OCI-LY1 (cell line): ENCODE measurements at regions not wholly inside any gene's neighbourhood (a gene's known extent, or its start where the extent isn't known, plus 50 kb on each side); places are given as distances from the start of the nearest gene placed in this dataset.

Experiments used
- H2AFZ ChIP-seq: fragments of 200-600 bp; sonication (generic), shearing (Covaris generic); 2 replicates; pipeline ENCODE4 v1.6.0; 2014; ENCODE audit warnings: antibody characterized with exemption, mild to moderate bottlenecking, low read length
- H3F3A ChIP-seq: fragments of 200-600 bp; sonication (generic), shearing (Covaris generic); 2 replicates; pipeline ENCODE4 v1.6.0; 2014; ENCODE audit warnings: mild to moderate bottlenecking, antibody characterized with exemption, low read length, moderate library complexity; ENCODE audit not compliant: insufficient read depth
- H3K27ac ChIP-seq: fragments of 200-600 bp; sonication (generic); 2 replicates; pipeline ENCODE4 v1.5.1; 2014; ENCODE audit warnings: low read length, mixed run types, mild to moderate bottlenecking, low read depth; ENCODE audit not compliant: poor library complexity, severe bottlenecking
- H3K27me3 ChIP-seq: fragments of 200-600 bp; sonication (generic); 2 replicates; pipeline ENCODE4 v1.6.0; 2014; ENCODE audit warnings: antibody characterized with exemption, mild to moderate bottlenecking, low read length, moderate library complexity; ENCODE audit not compliant: insufficient read depth
- H3K36me3 ChIP-seq: fragments of 200-600 bp; sonication (generic); 2 replicates; pipeline ENCODE4 v1.6.1; 2014; ENCODE audit warnings: mild to moderate bottlenecking, antibody characterized with exemption, low read length, moderate library complexity, mixed read lengths; ENCODE audit not compliant: insufficient read depth
- H3K4me1 ChIP-seq: fragments of 200-600 bp; sonication (generic); 2 replicates; pipeline ENCODE4 v1.5.1; 2014; ENCODE audit warnings: mild to moderate bottlenecking, low read length, moderate library complexity; ENCODE audit not compliant: insufficient read depth, severe bottlenecking
- H3K4me2 ChIP-seq: fragments of 200-600 bp; sonication (generic), shearing (Covaris generic); 2 replicates; pipeline ENCODE4 v1.6.1; 2014; ENCODE audit warnings: low read length
- H3K4me3 ChIP-seq: fragments of 200-600 bp; sonication (generic); 2 replicates; pipeline ENCODE4 v1.5.1; 2014; ENCODE audit warnings: low read length, low read depth, mild to moderate bottlenecking, mixed read lengths; ENCODE audit not compliant: poor library complexity, severe bottlenecking
- H3K79me2 ChIP-seq: fragments of 200-600 bp; shearing (Covaris generic); 2 replicates; pipeline ENCODE4 v1.6.1; 2016; ENCODE audit warnings: mixed run types, low read length, mixed read lengths; ENCODE audit not compliant: insufficient read depth
- H3K9ac ChIP-seq: fragments of 200-600 bp; sonication (generic), shearing (Covaris generic); 2 replicates; pipeline ENCODE4 v1.6.1; 2014; ENCODE audit warnings: mild to moderate bottlenecking, low read length, mixed read lengths
- H3K9me2 ChIP-seq: fragments of 200-600 bp; sonication (generic), shearing (Covaris generic); 2 replicates; pipeline ENCODE4 v1.6.1; 2014; ENCODE audit warnings: low read depth, mild to moderate bottlenecking, low read length, mixed read lengths
- H3K9me3 ChIP-seq: fragments of 200-600 bp; shearing (Covaris generic); 2 replicates; pipeline ENCODE4 v1.6.1; 2014; ENCODE audit warnings: low read length, mixed read lengths
- H4K20me1 ChIP-seq: fragments of 200-600 bp; sonication (generic), shearing (Covaris generic); 2 replicates; pipeline ENCODE4 v1.6.0; 2016; ENCODE audit warnings: mild to moderate bottlenecking, low read length; ENCODE audit not compliant: insufficient read depth
- EZH2 ChIP-seq: fragments of 200-600 bp; sonication (generic), shearing (Covaris generic); IDR thresholded peaks from 2 replicates; pipeline ENCODE4 v1.8.0; 2017; ENCODE audit warnings: borderline replicate concordance, mixed run types, mild to moderate bottlenecking, antibody characterized with exemption, low read length, moderate library complexity, mixed read lengths
- TF ChIP-seq, protein P1 (sequence below): fragments of 200-600 bp; sonication (generic), shearing (Covaris generic); IDR thresholded peaks from 2 replicates; pipeline ENCODE4 v1.5.1; 2017; ENCODE audit warnings: mild to moderate bottlenecking, antibody characterized with exemption, low read length, moderate library complexity, mixed read lengths

DNA sequence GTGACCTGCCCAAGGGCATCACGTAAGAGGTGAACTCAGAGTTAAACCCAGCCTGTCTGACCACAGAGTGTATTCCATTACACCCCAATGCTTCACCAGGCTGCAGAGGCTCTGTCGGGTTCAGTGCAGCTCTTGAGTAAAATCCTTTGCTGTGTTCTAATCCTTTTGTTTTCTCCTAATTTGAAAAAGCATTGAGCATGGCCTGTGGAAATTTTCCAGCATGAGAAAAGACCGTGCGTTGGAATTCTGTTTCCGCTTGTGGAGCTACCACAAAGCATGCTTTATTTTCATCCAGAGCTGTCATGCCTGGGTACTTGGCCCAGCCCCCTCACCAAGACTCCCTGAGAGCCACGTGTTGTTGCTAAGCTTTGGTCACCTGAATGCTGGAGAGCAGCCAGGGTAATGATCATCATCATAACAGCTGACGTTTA, 317.6 kb downstream of the PRDM2 start:
- TF ChIP-seq, protein P1, sequence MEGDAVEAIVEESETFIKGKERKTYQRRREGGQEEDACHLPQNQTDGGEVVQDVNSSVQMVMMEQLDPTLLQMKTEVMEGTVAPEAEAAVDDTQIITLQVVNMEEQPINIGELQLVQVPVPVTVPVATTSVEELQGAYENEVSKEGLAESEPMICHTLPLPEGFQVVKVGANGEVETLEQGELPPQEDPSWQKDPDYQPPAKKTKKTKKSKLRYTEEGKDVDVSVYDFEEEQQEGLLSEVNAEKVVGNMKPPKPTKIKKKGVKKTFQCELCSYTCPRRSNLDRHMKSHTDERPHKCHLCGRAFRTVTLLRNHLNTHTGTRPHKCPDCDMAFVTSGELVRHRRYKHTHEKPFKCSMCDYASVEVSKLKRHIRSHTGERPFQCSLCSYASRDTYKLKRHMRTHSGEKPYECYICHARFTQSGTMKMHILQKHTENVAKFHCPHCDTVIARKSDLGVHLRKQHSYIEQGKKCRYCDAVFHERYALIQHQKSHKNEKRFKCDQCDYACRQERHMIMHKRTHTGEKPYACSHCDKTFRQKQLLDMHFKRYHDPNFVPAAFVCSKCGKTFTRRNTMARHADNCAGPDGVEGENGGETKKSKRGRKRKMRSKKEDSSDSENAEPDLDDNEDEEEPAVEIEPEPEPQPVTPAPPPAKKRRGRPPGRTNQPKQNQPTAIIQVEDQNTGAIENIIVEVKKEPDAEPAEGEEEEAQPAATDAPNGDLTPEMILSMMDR, result no peak
- no peak for TF ChIP-seq EZH2
- no peak overlapping the region for H3K4me3 ChIP-seq
- no peak overlapping the region for H2AFZ ChIP-seq
- no peaks in the 10 kb centered on the region; the same call in 1 of the 2 replicates for H3K27me3 ChIP-seq
- no peaks in the 10 kb centered on the region for H4K20me1 ChIP-seq
- H3K79me2 ChIP-seq, result no peaks in the 10 kb centered on the region
- H3F3A ChIP-seq, result no peaks in the 10 kb centered on the region
- H3K36me3 ChIP-seq, result no peaks in the 10 kb centered on the region
- H3K9me3 ChIP-seq, result no peaks in the 10 kb centered on the region
- no peak overlapping the region for H3K27ac ChIP-seq
- no peak overlapping the region for H3K4me2 ChIP-seq
- no peaks in the 10 kb centered on the region for H3K4me1 ChIP-seq
- no peaks in the 10 kb centered on the region for H3K9me2 ChIP-seq
- no peak overlapping the region for H3K9ac ChIP-seq

DNA sequence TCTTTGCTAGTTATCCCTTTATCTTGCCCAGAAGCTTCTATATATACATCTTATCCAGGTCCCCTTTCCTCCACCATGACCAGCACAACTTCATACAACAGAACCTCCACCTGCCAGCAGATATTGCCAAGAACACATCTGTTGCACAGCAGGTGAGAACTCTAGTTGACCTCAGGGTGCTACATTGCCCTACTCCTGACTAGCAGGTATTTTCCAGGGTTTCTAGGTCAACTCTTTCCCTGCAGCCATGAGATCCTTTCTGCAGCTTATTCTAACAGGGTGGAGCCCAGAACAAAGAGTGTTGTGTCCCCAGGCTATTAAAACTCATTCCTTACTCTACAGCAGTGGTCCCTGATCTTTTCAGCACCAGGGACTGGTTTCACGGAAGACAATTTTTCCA, 319.5 kb downstream of the PRDM2 start:
- TF ChIP-seq EZH2, result no peak
- TF ChIP-seq, protein P1, result no peak
- H3K79me2 ChIP-seq, result no peaks in the 10 kb centered on the region
- H3K9ac ChIP-seq, result no peak overlapping the region
- H3K27ac ChIP-seq, result no peak overlapping the region
- no peak overlapping the region for H3K4me3 ChIP-seq
- no peaks in the 10 kb centered on the region for H3K36me3 ChIP-seq
- H3K9me3 ChIP-seq, result no peaks in the 10 kb centered on the region
- no peaks in the 10 kb centered on the region for H4K20me1 ChIP-seq
- no peaks in the 10 kb centered on the region for H3K4me1 ChIP-seq
- H2AFZ ChIP-seq, result no peak overlapping the region
- H3K27me3 ChIP-seq, result no peaks in the 10 kb centered on the region; the same call in 1 of the 2 replicates
- H3K4me2 ChIP-seq, result no peak overlapping the region
- no peaks in the 10 kb centered on the region for H3K9me2 ChIP-seq
- no peaks in the 10 kb centered on the region for H3F3A ChIP-seq

DNA sequence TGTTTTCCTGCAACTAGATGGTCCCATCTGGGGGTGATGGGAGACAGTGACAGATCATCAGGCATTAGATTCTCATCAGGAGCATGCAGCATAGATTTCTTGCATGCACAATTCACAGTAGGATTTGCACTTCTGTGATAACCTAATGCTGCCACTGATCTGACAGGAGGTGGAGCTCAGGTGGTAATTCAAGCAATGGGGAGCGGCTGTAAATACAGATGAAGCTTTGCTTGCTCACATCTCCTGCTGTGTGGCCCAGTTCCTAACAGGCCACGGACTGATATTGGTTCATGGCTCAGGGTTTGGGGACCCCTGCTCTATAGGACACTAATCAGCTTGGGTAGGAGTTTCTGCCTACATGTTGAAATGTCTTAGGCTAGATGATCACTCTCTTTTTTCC, 320.0 kb downstream of the PRDM2 start:
- Histone ChIP-seq H3K9me3 (no peaks in the 10 kb centered on the region), H4K20me1 (no peaks in the 10 kb centered on the region), H3K9ac (no peak overlapping the region), H3K4me1 (no peaks in the 10 kb centered on the region), H3K27ac (no peak overlapping the region), H3K36me3 (no peaks in the 10 kb centered on the region), H3F3A (no peaks in the 10 kb centered on the region), H2AFZ (no peak overlapping the region), H3K4me2 (no peak overlapping the region), H3K4me3 (no peak overlapping the region), H3K27me3 (no peaks in the 10 kb centered on the region; the same call in 1 of the 2 replicates), H3K9me2 (no peaks in the 10 kb centered on the region), H3K79me2 (no peaks in the 10 kb centered on the region)
- no peak for TF ChIP-seq EZH2
- TF ChIP-seq, protein P1, result no peak
